Gastrocnemius medialis (tissue), 4 donors: ENCODE measurements at regions not wholly inside any gene's neighbourhood (a gene's known extent, or its start where the extent isn't known, plus 50 kb on each side); places are given as distances from the start of the nearest gene placed in this dataset.

Experiments
- ATAC-seq, 2 donors: fragments of 150-250 bp; one replicate each; pipeline ENCODE4 v1.9.1; 2016
- DNase-seq, 2 donors: peaks; one replicate each; pipeline ENCODE4 v3.0.0-alpha.2; 2019
- H3K27ac ChIP-seq, 4 donors: fragments of 200-600 bp; sonication (generic); 1 replicate in 1 of 4; 2 replicates in 3 of 4; pipeline ENCODE4 v1.5.1; 2016 to 2018; ENCODE audit warnings: mild to moderate bottlenecking in 2 of 4, moderate library complexity in 1 of 4
- H3K27me3 ChIP-seq, 3 donors: fragments of 200-600 bp; sonication (generic) in 2 of 3; 1 replicate in 1 of 3; 2 replicates in 2 of 3; pipeline versions ENCODE4 v1.5.1 to v1.6.0; 2016 to 2019; ENCODE audit warnings: mild to moderate bottlenecking in 1 of 3, moderate library complexity in 1 of 3
- H3K36me3 ChIP-seq, 2 donors: fragments of 200-600 bp; sonication (generic) in 1 of 2; one replicate each; pipeline ENCODE4 v1.5.1; 2017 to 2018
- H3K4me1 ChIP-seq, 2 donors: fragments of 200-600 bp; sonication (generic) in 1 of 2; one replicate each; pipeline ENCODE4 v1.5.1; 2016 to 2017; ENCODE audit warnings: mild to moderate bottlenecking in 2 of 2
- H3K4me3 ChIP-seq, 4 donors: fragments of 200-600 bp; sonication (generic) in 3 of 4; 1 replicate in 1 of 4; 2 replicates in 3 of 4; pipeline ENCODE4 v1.5.1; 2016 to 2019; ENCODE audit warnings: mild to moderate bottlenecking in 2 of 4
- H3K9me3 ChIP-seq, 3 donors: fragments of 200-600 bp; sonication (generic) in 2 of 3; 1 replicate in 1 of 3; 2 replicates in 2 of 3; pipeline ENCODE4 v1.5.1; 2016 to 2019
- POLR2A ChIP-seq, 2 donors: fragments of 450-650 bp; IDR thresholded peaks; one replicate each; pipeline ENCODE4 v1.6.1; 2017; ENCODE audit warnings: antibody characterized with exemption in 2 of 2, mild to moderate bottlenecking in 2 of 2, moderate library complexity in 2 of 2
- in situ Hi-C, 4 donors: fragments of 200-750 bp; cut with MboI; loops; one replicate each; pipeline versions ENCODE4 v1.15.0 to v1.8.0; 2017; ENCODE audit warnings: low sequenced_read_pairs in 4 of 4
- intact Hi-C: fragments of 100-400 bp; cut with DNase I; formaldehyde crosslinking; loops from one replicate; pipeline ENCODE4 v1.15.1; 2023; ENCODE audit warnings: low total_unique reads
- TF ChIP-seq, protein P1 (sequence below), 5 experiments: fragments of 450-650 bp in 3 of 5; fragments of 200-600 bp in 2 of 5; sonication (generic) in 2 of 5; IDR thresholded peaks in 4 of 5; conservative IDR thresholded peaks in 1 of 5; 1 replicate in 4 of 5; 2 replicates in 1 of 5; pipeline ENCODE4 v1.5.1; 2016 to 2019; ENCODE audit warnings: antibody characterized with exemption in 5 of 5, mild to moderate bottlenecking in 3 of 5, moderate library complexity in 3 of 5

DNA sequence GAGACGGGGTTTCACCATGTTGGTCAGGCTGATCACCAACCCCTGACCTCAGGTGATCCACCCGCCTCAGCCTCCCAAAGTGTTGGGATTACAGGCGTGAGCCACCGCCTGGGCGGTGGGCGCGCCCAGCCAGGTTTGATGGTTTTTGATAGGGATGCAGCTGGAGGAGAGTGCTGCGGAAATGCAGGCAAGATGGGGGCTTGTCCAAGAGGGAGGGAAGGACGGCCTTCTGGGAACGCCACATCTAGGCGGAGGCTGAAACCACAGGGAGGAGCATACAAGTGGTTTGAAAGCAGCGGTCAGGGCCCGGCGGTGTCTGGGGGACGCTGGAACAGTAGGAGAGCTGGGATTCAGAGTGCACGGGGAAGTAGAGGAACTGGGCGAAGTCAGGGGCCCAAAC lies 134.6 kb downstream of the VRK1 start:
- Histone ChIP-seq H3K27ac (no peak overlapping the region), H3K4me1 (no peaks in the 10 kb centered on the region), H3K9me3 (no peaks in the 10 kb centered on the region), H3K36me3 (no peaks in the 10 kb centered on the region), H3K27me3 (no peaks in the 10 kb centered on the region), H3K4me3 (no peak overlapping the region)
- TF ChIP-seq POLR2A (IDR thresholded peaks at IDR 0.05), result no peak
- TF ChIP-seq, protein P1, sequence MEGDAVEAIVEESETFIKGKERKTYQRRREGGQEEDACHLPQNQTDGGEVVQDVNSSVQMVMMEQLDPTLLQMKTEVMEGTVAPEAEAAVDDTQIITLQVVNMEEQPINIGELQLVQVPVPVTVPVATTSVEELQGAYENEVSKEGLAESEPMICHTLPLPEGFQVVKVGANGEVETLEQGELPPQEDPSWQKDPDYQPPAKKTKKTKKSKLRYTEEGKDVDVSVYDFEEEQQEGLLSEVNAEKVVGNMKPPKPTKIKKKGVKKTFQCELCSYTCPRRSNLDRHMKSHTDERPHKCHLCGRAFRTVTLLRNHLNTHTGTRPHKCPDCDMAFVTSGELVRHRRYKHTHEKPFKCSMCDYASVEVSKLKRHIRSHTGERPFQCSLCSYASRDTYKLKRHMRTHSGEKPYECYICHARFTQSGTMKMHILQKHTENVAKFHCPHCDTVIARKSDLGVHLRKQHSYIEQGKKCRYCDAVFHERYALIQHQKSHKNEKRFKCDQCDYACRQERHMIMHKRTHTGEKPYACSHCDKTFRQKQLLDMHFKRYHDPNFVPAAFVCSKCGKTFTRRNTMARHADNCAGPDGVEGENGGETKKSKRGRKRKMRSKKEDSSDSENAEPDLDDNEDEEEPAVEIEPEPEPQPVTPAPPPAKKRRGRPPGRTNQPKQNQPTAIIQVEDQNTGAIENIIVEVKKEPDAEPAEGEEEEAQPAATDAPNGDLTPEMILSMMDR (IDR thresholded peaks at IDR 0.05 in 4 of 5, conservative IDR thresholded peaks at IDR 0.05 in 1 of 5), result no peak
- no peak for ATAC-seq
- intact Hi-C loops (no loop called here), in situ Hi-C loops (no loop called here)
- no peak for DNase-seq

DNA sequence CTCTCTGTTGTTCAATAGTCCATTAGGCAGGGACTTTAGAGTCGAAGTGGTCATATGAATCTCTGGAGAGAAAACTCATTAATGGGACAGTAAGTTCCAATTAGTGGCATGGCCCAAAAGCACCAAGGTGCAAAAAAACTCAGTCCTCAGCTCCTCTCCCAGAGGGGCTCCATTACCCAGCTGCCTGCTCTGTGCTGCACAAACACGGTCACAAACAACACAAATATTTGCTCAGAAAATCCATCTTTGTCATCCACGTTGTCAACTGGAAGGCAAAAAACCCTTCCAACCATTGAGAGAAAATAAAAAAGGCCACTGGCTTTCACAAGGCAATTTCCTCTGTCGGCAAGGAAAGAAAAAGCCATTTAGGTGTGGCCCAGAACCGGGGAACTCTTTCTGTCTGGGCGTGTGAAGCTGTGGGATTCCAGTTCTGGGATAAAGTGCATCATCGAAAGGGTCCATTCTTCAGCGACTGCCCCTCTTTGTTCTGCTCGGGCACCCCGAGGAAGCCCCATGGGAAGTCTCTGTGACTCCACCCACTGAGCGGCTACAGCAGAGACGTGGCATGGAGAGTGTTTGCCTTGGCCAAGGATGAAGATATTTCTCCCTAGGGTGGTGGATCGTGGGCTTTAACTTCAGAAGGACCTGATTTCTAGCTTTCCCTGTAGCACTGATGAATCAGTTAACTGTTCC lies 137.6 kb downstream of the VRK1 start:
- Histone ChIP-seq H3K36me3 (no peaks in the 10 kb centered on the region), H3K4me3 (no peak overlapping the region), H3K9me3 (no peaks in the 10 kb centered on the region), H3K27ac (no peak overlapping the region), H3K27me3 (no peaks in the 10 kb centered on the region), H3K4me1 (no peaks in the 10 kb centered on the region)
- intact Hi-C loops, result no loop called here
- ATAC-seq (no peak), DNase-seq (no peak)
- TF ChIP-seq, protein P1 (IDR thresholded peaks at IDR 0.05 in 4 of 5, conservative IDR thresholded peaks at IDR 0.05 in 1 of 5), result no peak
- TF ChIP-seq POLR2A (IDR thresholded peaks at IDR 0.05), result no peak
- in situ Hi-C loops, result no loop called here

DNA sequence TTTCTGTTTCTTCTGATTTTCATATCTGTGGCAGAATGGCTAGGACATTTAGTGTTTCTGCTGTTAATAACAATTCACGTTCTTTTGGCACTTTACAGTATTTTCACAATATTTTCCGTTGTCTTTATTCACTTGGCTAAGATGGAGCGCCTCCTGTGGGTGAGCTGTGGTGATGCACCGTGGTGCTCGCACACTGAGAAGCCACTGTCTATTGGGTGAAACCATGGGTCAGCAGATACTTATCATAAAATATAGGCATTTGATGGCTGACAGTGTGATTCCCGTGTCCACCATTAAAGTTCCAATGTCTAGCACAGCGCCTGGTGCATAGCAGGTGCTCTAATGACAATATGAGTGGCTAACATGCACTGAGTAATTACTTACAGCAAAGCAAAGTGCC lies 141.8 kb downstream of the VRK1 start:
- H3K4me3 ChIP-seq, result no peak overlapping the region
- no peaks in the 10 kb centered on the region for H3K36me3 ChIP-seq
- no peaks in the 10 kb centered on the region for H3K9me3 ChIP-seq
- DNase-seq (no peak), ATAC-seq (no peak)
- no peaks in the 10 kb centered on the region for H3K4me1 ChIP-seq
- in situ Hi-C loops (no loop called here), intact Hi-C loops (no loop called here)
- H3K27me3 ChIP-seq, result no peaks in the 10 kb centered on the region
- no peak for TF ChIP-seq POLR2A (IDR thresholded peaks at IDR 0.05)
- TF ChIP-seq, protein P1 (IDR thresholded peaks at IDR 0.05 in 4 of 5, conservative IDR thresholded peaks at IDR 0.05 in 1 of 5), result no peak
- no peak overlapping the region for H3K27ac ChIP-seq

DNA sequence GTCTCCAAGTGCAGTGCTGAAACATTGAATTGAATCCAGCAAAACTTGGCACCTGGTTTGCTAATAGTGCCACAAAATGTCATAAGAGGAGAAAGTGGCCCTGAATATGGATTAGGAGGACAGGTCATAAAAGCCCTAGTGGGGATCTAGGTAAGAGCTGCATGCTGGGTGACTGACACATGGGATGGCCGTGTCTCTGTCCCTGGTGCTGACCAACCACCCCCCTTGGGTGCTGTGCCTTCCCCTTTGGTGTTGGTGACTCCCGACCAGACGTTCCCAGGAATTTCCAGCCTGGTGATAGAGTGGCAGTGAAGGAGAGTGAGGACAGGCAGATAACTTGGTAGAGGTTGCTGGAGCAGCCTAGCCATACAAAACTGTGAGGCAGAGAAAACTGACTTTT lies 142.8 kb downstream of the VRK1 start:
- no peaks in the 10 kb centered on the region for H3K27me3 ChIP-seq
- H3K4me3 ChIP-seq, result no peak overlapping the region
- no peaks in the 10 kb centered on the region for H3K36me3 ChIP-seq
- ATAC-seq (no peak), DNase-seq (no peak)
- no peak overlapping the region for H3K27ac ChIP-seq
- no peaks in the 10 kb centered on the region for H3K4me1 ChIP-seq
- no peak for TF ChIP-seq POLR2A (IDR thresholded peaks at IDR 0.05)
- TF ChIP-seq, protein P1 (IDR thresholded peaks at IDR 0.05 in 4 of 5, conservative IDR thresholded peaks at IDR 0.05 in 1 of 5), result no peak
- H3K9me3 ChIP-seq, result no peaks in the 10 kb centered on the region
- in situ Hi-C loops, result no loop called here
- intact Hi-C loops, result no loop called here

DNA sequence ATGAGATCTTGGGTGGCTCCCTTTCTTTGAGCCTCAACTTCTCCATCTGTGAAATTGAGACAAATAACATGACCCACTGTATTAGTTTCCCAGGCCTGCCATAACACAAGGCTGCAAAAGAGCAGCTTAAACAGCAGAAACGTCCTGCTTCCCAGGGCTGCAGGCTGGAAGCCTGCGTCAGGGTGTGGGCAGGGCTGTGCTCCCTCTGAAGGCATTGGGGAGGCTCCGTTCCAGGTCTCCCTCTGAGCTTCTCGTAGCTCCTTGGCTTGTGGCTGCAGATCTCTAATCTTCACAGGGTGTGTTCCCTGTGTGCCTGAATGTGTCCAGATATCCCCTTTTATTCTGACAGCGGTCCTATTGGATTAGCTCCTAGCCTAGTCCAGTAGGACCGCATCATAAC lies 147.1 kb downstream of the VRK1 start:
- intact Hi-C loops (no loop called here), in situ Hi-C loops (no loop called here)
- no peak for ATAC-seq
- Histone ChIP-seq H3K36me3 (no peaks in the 10 kb centered on the region), H3K9me3 (no peaks in the 10 kb centered on the region), H3K4me1 (no peaks in the 10 kb centered on the region), H3K27ac (no peak overlapping the region), H3K27me3 (no peaks in the 10 kb centered on the region), H3K4me3 (no peak overlapping the region)
- TF ChIP-seq POLR2A (IDR thresholded peaks at IDR 0.05), result no peak
- TF ChIP-seq, protein P1 (IDR thresholded peaks at IDR 0.05 in 4 of 5, conservative IDR thresholded peaks at IDR 0.05 in 1 of 5), result no peak
- no peak for DNase-seq
